ENCODE measurements at regions not wholly inside any gene's neighbourhood (a gene's known extent, or its start where the extent isn't known, plus 50 kb on each side); places are given as distances from the start of the nearest gene placed in this dataset.

DNA sequence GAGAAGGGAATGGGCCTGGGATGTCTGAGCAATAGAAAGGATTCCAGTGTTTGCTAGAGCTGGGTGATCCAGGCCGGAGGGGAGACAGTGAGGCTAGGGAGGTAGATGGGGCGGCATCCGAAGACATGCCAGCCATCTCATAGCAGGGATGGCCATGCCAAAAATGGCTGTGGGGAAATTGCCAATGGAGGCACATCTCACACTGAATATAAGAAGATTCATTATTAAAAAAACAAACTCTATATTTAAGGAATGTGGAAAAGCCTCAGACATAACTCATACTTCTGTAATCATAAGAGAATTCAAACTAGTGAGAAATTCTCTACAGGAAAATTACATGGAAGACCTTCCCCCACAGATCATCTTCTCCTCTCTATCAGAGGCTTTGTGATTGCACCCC is 289.2 kb downstream of the FGF9 start:
- no peak for DNase-seq (ENCODE audit: low read depth, low spot score)

DNA sequence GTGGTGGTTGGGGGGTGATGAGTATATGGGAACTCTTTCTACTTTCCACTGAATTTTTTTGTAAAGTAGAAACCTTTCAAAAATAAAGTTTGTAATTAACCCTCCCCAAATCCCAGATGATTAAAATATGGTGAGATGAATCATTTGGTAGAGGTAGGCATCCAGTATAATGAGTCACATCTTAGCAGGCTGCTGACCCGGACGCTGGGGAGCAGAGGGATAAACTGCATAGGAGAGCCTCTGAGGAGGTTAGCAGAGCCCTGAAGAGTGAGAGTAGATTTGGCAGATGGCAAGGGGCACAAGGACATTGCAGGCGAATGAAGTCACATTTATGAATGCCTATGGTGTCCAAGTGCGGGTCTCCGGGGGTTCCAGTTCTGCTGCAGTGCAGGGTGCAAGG is 293.8 kb downstream of the FGF9 start:
- DNase-seq (ENCODE audit: low read depth, low spot score) = no peak

DNA sequence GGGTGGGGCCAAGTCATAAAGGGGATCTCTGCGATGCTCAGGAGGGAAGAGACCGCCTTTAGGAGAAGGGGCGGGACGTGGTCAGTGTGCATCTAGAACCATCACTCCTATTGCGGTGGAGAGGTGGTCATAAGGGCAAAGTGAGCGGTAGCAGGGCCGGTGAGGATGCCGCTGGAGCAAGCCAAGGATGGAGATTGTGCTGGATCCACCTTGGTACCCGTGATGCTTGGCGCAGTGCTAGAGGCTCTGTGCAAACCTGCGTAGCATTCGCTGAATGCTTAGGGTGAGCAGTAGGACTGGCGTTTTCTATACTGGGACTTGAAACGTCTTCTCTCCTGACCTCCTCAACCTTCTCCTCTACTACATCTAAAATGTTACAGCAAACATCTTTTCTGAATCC is 294.2 kb downstream of the FGF9 start:
- no peak for DNase-seq (ENCODE audit: low read depth, low spot score)

DNA sequence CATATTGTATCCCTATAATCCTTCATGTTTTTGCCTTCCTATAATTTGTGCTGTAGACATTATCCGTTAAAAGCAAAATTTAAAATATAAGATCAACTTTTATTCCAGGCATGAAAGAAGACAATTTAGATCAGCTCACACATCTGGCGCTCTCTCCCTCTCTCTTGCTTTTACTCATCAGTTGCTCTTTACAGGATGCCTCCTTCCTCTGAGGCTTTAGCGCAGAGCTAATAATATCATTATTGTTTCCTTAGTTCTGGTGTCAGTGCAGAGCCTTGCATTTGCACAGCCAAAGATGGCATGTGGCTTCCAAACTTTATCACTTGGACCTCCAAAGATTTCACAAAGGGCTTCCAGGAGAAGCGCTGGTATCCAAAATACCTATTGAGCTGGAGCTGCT is 295.1 kb downstream of the FGF9 start:
- DNase-seq (ENCODE audit: low read depth, low spot score) = no peak

DNA sequence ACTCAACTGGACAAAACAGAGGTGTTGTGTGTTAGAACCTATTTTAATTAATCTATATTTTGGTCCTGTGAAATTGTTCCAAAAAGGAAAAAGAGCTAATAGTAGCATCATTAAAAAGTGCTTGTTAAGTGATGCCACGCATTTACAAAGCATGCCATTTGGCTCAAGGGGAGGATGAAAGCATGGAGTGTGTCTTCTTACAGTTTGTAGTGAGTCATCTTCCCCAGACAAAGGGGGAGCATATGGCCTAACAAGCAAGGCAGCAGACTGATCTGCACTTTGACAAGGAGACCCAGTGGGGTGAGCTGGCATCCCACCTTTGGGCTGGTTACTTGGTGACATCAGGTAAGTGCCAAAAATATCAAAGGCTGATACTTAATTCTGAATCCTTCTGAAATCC is 297.0 kb downstream of the FGF9 start:
- DNase-seq (ENCODE audit: low read depth, low spot score) = no peak

DNA sequence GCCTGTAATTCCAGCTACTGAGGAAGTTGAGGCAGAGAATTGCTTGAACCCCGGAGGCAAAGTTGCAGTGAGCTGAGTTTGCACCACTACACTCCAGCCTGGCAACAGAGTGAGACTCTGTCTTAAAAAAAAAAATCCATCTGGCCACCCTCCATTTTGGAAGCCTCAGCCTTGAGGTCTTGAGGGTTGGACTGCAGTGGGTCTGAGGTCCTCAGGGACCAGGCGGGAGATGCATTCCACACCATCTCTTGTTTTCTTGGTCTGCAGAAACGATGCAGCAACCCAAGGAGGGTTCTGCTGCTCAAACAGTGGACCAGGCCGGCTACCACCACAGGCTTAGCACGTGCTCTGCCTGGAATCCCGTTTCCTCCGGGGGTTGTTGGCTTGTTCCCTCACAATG is 299.3 kb downstream of the FGF9 start:
- no peak for DNase-seq (ENCODE audit: low read depth, low spot score)

DNA sequence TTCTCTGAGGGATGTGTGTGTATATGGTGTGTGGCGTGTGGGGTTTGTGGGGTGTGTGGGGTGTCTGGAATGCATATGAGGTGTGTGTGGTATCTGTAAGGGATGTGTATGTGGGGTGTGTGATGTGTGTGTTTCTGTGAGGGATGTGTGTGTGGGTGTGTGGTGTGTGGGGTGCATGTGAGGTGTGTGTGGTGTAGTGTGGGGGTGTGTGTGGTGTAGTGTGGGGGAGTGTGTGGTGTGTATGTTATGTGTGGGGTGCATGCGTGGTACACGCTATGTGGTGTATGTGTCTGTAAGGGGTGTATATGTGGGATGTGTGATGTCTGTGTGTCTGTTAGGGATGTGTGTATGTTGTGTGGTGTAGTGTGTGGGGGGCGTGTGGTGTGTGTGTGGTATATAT is 300.0 kb downstream of the FGF9 start:
- DNase-seq (ENCODE audit: low read depth, low spot score) = no peak

DNA sequence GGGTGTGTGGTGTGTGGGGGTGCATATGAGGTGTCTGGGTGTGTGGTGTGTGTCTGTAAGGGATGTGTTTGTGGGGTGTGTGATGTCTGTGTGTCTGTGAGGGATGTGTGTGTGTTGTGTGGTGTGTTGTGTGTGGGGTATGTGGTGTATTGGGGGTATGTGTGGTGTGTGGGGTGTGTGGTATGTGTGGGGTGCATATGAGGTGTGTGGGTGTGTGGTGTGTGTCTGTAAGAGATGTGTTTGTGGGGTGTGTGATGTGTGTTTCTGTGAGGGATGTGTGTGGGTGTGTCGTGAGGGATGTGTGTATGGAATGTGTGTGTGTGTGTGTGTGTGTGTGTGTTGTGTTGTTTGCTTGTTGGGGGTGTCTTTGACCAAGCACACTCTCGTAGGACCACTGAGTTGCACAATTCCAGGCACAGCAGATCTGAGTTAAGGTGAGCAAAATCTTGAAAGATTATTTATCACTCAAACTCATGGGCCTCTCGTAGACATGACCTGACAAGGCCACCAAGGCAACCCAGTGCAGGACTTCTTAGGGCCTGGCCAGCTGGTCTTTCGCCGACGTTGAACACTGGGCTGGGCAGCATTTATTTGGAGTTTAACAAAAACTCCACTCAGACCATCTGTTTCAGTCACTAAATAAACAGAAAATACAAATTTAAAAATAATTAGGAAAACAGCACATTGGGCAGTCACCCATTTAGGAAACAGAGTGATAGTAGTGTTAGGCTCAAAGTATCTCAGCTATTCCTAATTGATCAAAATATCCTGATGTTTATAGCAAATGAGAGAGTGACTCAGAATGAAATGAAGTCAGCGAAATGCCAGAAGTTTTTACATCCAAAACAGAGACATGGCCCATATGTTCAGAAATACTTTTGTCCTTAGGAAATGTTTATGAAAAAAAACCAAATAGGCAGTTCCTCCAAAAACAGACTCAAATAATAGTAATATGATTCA is 301.1 kb downstream of the FGF9 start:
- no peak for DNase-seq (ENCODE audit: low read depth, low spot score)

DNA sequence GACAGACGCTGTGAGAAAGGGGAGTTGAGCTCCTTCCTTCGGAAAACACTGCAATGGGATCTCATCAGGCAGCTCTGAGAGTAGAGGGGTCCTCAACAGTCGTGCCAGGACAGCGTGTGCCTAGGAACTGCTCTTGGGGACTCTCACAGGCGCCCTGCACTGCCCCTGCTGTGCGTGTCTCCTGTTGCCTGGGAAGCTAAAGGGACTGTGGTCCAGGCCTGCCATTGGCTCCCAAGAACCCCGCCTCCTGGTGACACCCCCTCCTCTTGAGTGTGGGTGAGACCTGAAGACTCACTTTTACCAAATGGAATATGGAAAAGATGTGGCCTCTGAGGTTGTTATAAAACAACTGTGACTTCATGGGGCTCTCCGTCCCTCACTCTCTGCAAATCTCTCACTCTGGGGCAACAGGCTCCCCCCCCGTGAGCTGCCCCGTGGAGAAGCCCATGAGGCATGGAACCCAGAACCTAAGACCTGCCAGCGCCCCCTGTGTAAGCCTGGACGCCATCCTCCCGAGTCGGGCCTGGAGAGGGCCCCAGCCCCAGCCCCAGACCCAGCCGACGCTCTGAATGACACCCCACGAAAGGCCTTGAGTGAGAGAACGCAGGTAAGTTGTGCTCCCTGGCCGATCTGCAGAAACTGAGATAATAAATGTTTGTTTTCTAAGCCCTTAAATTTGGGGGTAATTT is 302.7 kb downstream of the FGF9 start:
- DNase-seq (ENCODE audit: low read depth, low spot score) = no peak

DNA sequence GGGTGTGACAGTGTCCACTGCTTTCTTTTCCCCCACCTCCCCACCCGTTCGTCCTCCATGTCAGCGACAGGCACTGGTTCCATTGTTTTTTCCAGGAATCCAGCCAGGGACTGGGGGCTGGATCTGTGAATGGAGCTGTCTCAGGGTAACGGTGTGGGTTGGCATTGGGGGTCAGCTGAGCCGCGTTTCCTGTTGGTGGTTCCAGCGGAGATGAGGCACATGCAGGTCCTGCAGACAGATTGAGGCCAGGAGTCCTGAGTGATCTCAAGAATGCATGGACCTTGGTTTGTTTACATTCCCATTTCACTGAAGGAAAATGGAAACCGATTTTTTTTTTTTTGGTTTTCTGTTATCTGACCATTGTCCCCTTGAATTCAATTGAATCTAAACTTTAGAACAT is 303.9 kb downstream of the FGF9 start:
- no peak for DNase-seq (ENCODE audit: low read depth, low spot score)

DNA sequence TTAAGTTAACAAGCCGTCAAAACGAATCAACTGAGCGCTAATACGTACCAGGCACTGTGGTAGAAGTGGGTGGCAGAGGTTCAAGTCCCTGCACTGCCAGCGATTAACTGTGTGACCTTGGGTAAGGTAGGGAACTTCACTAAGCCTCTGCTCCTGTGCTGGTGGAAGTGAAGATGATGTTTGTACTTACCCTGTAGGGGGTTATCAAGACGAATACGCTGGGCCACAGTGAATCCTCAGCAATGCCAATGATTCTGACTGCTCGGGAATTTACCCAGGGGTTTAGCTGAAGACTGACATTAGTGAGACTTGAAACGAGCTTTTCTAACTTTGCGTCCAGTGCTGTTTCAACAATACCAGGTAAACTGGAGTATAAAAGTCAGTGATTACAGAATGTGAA is 305.3 kb downstream of the FGF9 start:
- no peak for DNase-seq (ENCODE audit: low read depth, low spot score)

DNA sequence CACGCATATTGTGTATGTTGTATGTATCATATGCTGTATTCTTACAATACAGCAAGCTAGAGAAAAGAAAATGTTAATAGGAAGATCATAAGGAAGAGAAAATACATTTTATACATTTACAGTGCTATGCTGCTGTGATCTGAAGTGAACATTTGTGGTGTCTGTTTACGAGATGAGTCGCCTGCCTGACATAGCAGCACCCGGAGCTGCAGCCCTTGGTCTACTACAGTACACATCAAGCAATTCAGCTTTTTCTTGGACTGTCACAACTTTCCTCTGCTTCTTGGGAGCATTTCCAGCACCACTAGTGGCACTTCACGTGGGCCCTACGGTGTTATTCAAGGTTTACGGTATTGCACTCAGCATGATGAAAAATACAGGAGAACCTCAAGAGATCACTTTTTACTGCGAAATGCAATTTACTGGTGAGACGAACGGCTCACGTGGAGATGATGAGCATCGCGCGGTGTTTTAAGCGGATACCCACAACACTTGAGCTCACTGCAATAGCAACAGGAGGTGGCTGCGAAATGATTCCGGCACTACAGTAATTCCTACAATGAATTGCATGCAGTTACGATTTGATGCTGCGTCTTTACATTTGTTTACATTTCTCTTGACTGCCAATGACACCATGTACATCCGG is 308.4 kb downstream of the FGF9 start:
- no peak for DNase-seq (ENCODE audit: low read depth, low spot score)

DNA sequence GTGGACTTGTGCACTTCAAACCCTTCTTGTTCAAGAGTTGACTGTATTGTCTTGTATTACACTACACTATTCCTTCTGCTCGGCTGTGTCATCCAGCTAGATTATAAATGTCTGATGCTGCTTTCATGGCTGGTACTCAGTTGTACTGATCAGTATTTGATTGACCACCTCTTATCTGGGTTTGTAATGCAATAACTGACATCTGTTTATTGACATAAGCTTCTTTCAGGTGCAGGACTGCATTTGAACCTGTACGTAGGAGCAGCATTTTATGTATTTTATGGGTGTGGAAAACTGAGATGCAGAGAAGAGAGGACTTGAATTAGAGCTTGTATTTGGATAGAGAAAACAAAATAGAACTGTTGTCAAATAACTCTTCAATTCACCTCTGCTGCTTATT is 309.2 kb downstream of the FGF9 start:
- no peak for DNase-seq (ENCODE audit: low read depth, low spot score)

DNA sequence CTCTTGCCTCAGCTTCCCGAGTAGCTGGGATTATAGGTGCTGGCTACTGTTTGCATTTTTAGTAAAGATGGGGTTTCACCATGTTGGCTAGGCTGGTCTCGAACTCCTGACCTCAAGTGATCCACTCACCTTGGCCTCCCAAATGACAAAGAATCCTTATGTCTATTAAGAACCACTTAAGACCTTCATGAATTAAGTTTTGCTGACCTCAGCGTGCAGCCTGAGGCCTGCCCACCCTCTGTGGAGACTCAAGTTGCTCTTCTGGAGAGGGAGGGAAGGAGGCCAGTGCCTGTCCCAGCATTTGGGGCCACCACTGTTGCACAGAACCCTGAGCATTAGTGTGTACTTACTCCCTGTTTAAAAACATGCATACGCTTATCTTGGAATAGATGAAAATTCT is 313.3 kb downstream of the FGF9 start:
- DNase-seq (ENCODE audit: low read depth, low spot score) = no peak

DNA sequence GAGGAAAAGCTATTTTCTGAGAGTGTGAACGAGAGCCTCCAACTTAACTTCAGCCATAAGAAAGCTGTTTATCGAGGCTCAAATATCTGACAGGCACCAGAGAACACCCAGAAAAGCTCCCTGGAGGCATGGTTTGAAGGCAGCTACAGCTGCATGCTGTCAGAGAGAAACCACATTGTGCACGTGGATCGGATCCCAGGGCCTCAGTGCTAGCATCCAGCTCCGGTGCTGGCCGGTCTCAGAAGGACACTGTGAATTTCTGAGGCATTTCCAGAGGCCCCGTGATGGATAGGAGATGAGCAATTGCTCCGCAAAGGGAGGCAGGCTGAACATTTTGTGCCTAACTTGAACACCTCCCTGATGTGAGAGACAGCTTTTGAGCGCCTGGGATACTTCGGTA is 315.7 kb downstream of the FGF9 start:
- no peak for DNase-seq (ENCODE audit: low read depth, low spot score)

DNA sequence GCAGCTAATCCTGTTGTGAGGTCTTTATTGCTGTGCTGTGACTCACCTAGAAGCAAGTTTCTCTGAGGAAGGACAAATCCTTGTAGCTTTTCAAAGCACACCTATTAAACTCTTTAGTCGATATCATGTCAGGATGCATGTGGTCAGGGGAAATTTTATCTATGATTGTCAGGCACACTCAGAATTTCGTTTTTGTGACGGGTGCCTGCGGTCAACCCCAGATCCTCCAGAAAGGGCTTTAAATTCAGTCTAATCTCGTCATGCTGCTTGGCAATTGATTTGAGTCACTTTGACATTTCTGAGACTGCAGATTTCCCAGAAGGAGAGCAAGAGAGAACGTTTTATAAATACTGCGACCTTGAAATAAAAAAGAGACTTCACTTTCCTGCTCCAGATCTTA is 316.9 kb downstream of the FGF9 start:
- no peak for DNase-seq (ENCODE audit: low read depth, low spot score)

DNA sequence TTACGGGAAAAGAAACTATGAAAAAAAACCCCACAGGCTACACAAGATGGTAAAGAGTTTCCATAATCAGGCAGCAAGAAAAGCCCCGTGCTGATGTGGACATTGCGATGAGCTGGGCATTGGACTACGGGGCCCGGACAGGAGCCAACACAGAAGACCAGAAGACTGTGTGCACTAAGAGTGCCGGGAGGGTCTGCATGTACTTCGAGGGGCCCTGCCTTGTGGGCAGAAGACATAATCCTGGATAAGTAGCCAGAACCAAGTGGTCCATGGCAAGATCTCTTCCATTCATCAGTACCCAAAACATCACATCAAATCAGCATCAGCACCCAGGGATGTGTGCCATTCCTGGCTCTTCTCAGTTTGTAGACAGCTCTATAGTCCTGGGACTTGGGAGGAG is 317.8 kb downstream of the FGF9 start:
- no peak for DNase-seq (ENCODE audit: low read depth, low spot score)

DNA sequence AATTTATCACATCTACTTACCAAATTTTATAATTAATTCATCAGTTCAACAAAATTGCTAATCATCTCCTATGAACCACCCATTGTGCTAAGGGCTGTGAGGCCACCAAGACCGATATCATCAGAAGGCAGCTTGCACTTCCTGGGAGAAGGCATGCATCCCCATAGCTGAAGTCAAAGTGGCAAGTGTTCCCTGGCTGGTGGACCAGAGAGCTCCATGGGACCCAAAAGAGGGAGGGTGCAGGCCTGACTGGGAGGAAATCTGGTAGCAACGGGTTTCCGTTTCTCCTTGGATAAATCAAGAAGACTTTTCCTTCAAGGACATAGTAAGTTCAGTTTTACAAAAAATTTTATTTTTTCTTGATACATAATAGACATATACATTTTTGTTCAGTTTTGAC is 325.2 kb downstream of the FGF9 start:
- DNase-seq (ENCODE audit: low read depth, low spot score) = no peak

DNA sequence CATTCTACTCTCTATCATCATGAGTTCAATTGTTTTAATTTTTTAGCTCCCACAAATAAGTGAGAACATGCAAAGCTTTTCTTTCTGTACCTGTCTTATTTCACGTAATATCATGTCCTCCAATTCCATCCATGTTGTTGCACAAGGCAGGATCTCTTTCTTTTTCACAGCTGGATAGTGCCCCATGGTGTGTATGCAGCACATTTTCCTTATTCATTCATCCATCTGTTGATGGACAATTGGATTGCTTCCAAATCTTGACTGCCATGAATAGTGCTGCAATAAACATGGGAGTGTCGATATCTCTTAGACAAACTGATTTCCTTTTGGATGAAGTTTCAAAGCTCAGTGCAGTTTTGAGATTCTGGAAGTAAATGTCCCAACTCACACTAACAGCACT is 326.9 kb downstream of the FGF9 start:
- DNase-seq (ENCODE audit: low read depth, low spot score) = no peak

DNA sequence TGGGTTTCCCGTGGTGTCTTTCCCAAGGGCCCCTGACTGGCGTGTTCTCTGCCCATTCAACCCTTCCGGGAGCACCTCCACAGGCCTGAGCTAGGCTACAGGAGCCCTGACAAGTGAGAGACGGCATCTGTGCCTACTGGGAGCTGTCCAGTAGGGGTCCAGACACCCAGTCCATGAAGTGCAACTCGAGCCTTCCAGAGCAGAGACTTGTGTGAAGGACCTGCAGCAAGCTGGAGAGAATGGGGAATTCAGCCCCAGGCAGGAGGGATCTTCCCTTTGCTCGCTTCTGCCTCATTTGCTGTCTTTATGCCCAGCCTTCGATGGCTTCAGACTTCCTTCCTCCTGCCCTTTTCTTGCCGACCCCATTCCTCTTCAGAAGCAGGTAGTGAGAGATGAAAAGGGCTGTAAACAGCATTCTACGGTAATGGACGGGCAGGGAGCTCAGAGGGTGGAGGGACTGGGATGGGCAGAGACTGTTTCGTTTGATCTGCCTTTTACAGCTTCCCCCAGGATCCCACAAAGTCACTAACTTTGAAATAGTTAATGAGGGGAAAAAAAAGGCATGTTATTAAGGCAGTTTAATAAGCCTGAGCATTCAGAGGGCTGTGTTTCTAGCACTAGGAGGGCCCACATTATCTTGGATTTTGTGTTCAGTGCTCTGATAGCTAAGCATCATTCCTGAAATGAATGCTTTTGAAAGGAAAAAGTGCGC is 327.6 kb downstream of the FGF9 start:
- no peak for DNase-seq (ENCODE audit: low read depth, low spot score)

DNA sequence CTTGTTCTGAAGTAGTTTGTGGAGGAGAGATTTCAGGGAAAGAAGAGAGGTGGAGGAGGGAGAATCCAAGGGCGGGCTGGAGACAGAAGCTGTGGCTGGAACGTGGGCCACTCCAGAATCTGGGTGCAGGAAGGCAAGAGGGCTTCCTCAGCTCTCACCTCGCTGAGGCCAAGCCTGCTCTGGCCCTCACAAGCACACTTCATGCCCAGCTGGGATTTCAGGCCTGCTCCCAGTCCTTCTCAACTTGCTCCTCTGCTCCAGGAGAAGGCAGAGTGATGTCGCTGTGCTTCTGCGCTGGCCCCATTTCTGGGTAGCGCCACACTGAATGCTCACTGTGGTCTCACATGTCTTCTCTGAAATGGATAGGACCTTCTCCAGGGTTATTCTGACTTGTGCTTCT is 328.8 kb downstream of the FGF9 start:
- no peak for DNase-seq (ENCODE audit: low read depth, low spot score)

DNA sequence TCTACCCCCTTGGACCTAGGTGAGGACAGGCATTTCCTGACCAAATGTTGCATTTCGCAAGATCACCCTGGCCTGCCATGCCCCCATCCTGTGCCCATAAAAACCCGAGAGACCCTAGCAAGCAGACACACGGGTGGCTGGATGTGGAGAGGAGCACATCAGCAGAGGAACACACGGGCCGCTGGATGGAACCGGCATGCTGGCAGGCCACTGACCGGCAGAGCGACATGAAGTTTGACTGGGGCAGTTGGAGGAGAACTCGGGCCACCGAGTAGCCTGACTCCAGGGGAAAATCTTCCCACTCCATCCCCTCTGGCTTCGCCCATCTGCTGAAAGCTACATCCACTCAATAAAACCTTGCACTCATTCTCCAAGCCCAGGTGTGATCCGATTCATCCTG is 329.3 kb downstream of the FGF9 start:
- no peak for DNase-seq (ENCODE audit: low read depth, low spot score)

All from activated naive CD8-positive, alpha-beta T cell treated with anti-CD3 and anti-CD28 coated beads, Interleukin-2, amount 50 U/mL, for 16 hours (primary cell).